ENCODE measurements at regions not wholly inside any gene's neighbourhood (a gene's known extent, or its start where the extent isn't known, plus 50 kb on each side); places are given as distances from the start of the nearest gene placed in this dataset.
"Not testable (repeated sequence)": the region's sequence is repeated elsewhere in the genome, so short reads cannot be mapped to it uniquely, and the experiment has no call there.

DNA sequence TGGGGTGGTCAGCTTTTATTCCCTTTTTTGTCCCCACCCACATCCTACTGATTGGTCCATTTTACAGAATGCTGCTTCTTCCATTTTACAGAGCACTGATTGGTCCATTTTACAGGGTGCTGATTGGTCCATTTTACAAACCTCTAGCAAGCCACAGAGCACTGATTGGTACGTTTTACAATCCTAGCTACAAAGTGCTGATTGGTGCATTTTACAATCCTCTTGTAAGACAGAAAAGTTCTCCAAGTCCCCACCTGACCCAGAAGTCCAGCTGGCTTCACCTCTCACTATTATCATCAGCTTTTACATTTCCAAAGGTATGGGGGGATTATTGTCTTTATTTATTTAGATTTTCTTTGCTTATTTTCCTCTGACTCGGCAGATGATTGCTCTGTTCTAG is 390.4 kb upstream of the STXBP6 start:
- DNase-seq, H3K27ac Mint-ChIP-seq, H3K27me3 Mint-ChIP-seq, H3K36me3 Mint-ChIP-seq, H3K4me3 Mint-ChIP-seq, H3K4me1 Mint-ChIP-seq, H3K9me3 Mint-ChIP-seq, CTCF ChIA-PET: not testable (repeated sequence)

DNA sequence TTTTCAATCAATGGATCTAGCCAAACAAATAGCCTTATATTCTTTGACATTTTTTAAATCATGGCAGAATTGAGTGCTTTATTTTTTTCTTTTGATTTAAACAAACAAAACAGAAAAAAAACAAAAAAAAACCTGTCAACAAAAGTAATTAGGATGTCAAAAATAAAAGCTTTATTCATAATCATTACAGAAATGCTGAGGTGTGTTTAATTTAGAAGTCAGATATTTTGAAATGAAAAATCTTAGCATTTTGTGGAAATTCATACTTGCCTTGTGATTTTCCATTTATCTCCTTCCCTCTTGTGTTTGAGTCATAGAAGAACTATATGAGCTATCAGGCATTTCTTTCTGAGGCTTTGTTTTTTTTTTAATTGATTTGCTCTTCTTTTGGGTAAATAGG is 387.0 kb upstream of the STXBP6 start:
- no peaks in the 10 kb centered on the region for H3K4me1 Mint-ChIP-seq
- H3K36me3 Mint-ChIP-seq, result no peaks in the 10 kb centered on the region
- no peak overlapping the region for H3K27ac Mint-ChIP-seq
- CTCF ChIA-PET, result no interaction called here
- peaks cover 8% of the 10 kb centered on the region for H3K9me3 Mint-ChIP-seq
- no peak overlapping the region for H3K4me3 Mint-ChIP-seq
- DNase-seq, result no peak
- H3K27me3 Mint-ChIP-seq, result no peaks in the 10 kb centered on the region

GRCh38 chr14:25436288-25436875 is 386.4 kb upstream of the STXBP6 start:
- H3K4me1 Mint-ChIP-seq, result no peaks in the 10 kb centered on the region
- DNase-seq, result no peak
- no peak overlapping the region for H3K4me3 Mint-ChIP-seq
- CTCF ChIA-PET, result no interaction called here
- H3K9me3 Mint-ChIP-seq, result peaks cover 8% of the 10 kb centered on the region
- H3K27me3 Mint-ChIP-seq, result no peaks in the 10 kb centered on the region
- H3K27ac Mint-ChIP-seq, result no peak overlapping the region
- H3K36me3 Mint-ChIP-seq, result no peaks in the 10 kb centered on the region

DNA sequence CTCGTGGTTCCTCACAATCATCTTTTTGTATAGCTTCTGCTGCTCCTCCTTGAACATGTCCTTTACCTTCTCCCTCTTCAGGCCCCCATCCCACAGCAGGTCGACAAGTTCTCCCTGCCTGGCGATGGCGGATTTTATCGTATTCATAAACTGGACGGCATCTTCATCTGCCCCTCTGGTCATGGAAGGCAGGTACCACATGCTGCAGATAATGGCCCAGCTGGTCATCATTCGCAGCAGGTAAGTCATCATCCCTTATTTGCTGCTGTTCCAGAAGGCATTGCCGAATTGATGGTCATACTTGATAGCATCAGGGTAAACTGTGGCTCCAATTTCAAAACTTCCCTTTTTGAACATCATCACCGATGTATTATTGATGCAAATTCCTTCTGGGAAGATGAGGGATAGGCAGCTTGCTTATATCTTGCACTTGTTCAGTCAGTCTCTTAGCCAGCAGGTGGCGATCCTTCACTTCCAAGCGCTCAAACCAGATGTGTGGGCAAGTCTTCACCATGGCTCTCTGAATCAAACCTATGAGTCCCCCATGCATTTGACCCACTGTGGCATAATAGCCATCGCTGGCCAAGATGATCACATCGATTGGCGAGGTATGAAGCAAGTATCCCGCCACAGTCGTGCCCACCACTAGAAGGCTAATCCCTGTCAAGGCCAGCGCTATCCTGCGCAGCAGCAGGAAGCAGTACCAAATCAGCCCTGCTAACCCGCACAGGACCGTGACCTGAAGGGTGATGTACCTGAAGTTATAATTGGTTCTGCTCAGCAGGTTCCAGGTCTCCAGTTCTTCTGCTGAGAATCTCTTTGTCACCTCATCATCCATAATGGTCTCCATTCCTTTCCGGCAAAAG is 381.5 kb upstream of the STXBP6 start:
- no peak overlapping the region for H3K4me3 Mint-ChIP-seq

GRCh38 chr14:25430808-25431207 is 380.9 kb upstream of the STXBP6 start:
- CTCF ChIA-PET, result no interaction called here
- no peaks in the 10 kb centered on the region for H3K36me3 Mint-ChIP-seq

More for the DNA sequence above, 381.5 kb upstream of the STXBP6 start:
- Mint-ChIP-seq H3K36me3 (no peaks in the 10 kb centered on the region), H3K27me3 (no peaks in the 10 kb centered on the region), H3K9me3 (peaks cover 24% of the 10 kb centered on the region), H3K27ac (no peak overlapping the region), H3K4me1 (no peaks in the 10 kb centered on the region)
- CTCF ChIA-PET, result no interaction called here
- no peak for DNase-seq

DNA sequence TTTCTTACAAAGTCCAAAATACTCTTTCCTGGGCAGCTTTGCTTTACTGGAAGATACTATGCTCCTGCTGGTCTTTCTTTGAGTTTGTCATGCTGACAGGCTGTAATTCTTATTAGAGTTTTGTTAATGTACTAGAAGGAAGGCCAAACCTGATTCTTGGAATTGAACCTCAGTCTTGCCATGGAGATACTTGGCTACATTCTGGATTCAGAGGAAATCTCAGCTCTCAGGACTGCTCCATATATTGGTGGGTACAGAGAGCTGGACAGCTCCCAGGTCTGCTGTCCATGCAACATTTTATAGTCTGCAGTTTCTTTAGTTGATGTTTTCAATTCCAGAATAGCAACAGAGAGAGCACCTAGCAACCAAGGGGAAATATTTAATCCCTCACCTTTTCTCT is 363.1 kb upstream of the STXBP6 start:
- no peaks in the 10 kb centered on the region for H3K9me3 Mint-ChIP-seq
- H3K36me3 Mint-ChIP-seq, result no peaks in the 10 kb centered on the region
- no peak for DNase-seq
- H3K4me3 Mint-ChIP-seq, result no peak overlapping the region
- CTCF ChIA-PET, result interaction anchor here (0.7 to 1.2 kb wide), 3 partner anchors 10 to 125 kb away, joined by 3 to 5 read pairs (median 3); no protein-coding TSS in a partner anchor
- H3K4me1 Mint-ChIP-seq, result no peaks in the 10 kb centered on the region
- H3K27me3 Mint-ChIP-seq, result no peaks in the 10 kb centered on the region
- no peak overlapping the region for H3K27ac Mint-ChIP-seq

More at GRCh38 chr14:25430808-25431207, 380.9 kb upstream of the STXBP6 start:
- no peak for DNase-seq
- H3K27ac Mint-ChIP-seq, result no peak overlapping the region
- H3K9me3 Mint-ChIP-seq, result peaks cover 24% of the 10 kb centered on the region
- no peaks in the 10 kb centered on the region for H3K4me1 Mint-ChIP-seq
- H3K27me3 Mint-ChIP-seq, result no peaks in the 10 kb centered on the region
- no peak overlapping the region for H3K4me3 Mint-ChIP-seq

DNA sequence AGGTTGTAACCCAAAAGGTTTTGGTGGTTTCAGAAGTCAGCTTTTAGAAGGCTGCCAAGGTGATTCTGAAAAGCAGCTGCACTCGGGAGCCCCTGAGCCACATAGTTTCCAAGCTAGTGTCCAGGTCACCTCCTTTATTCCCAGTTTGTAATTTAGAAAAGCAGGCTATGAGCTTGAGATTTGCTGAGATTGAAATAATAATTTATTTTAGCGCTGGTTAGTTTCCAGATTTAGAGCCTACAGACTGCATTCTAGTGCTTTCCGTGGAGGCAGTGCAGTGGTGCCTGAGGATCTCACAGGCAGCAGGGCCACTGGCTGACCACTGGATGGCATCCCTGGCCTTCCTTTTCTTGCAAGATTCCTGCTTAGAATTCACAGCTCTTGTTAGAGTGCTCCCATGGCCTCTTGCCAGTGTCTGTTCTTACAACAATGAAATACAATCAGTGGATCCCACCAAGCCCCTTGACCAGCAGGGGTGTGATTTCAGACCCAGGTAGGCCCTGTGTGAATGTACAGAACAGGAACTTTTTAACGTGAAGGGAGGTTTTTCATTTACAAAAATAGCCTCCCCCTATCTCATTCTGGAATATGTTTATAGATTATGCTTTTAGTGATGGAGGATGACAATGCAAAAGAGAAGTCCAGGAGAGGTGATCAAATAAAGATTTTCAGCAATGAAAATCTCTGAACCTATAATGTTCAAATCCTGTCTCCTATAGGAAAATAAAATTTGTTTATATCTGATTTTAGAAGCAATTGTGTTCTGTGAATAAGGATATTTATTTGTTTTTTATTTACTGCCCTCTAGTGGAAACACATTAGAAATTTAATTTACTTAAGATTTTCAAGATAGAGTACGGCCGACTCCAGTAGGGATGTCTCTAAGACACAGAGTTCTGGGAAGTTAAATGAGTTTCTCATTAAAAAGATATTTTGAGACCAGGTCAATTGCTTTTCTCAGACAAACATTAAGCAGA is 362.1 kb upstream of the STXBP6 start:
- Mint-ChIP-seq H3K4me1 (no peaks in the 10 kb centered on the region), H3K9me3 (no peaks in the 10 kb centered on the region), H3K36me3 (no peaks in the 10 kb centered on the region), H3K4me3 (no peak overlapping the region), H3K27me3 (no peaks in the 10 kb centered on the region), H3K27ac (no peak overlapping the region)
- DNase-seq, result no peak
- CTCF ChIA-PET, result interaction anchor here (0.7 to 2.0 kb wide), 5 partner anchors 9 to 126 kb away, joined by 3 to 9 read pairs (median 3); no protein-coding TSS in a partner anchor

GRCh38 chr14:25406818-25407217 is 356.9 kb upstream of the STXBP6 start:
- CTCF ChIA-PET, result interaction anchor here (1.2 to 1.4 kb wide), 2 partner anchors 10 to 599 kb away, joined by 3 to 5 read pairs; no protein-coding TSS in a partner anchor
- Mint-ChIP-seq H3K4me1 (no peaks in the 10 kb centered on the region), H3K9me3 (no peaks in the 10 kb centered on the region), H3K27me3 (no peaks in the 10 kb centered on the region), H3K27ac (no peak overlapping the region), H3K36me3 (no peaks in the 10 kb centered on the region), H3K4me3 (no peak overlapping the region)
- DNase-seq, result no peak

- Mint-ChIP-seq H3K27ac (no peak overlapping the region), H3K9me3 (no peaks in the 10 kb centered on the region), H3K4me1 (no peaks in the 10 kb centered on the region), H3K36me3 (no peaks in the 10 kb centered on the region), H3K27me3 (no peaks in the 10 kb centered on the region), H3K4me3 (no peak overlapping the region)
- DNase-seq, result peak; percentile 53
- CTCF ChIA-PET, result interaction anchor here (0.8 to 2.6 kb wide), 5 partner anchors 10 to 21 kb away, joined by 3 to 9 read pairs (median 4); no protein-coding TSS in a partner anchor
Measured at GRCh38 chr14:25400607-25401206, 350.8 kb upstream of the STXBP6 start.

DNA sequence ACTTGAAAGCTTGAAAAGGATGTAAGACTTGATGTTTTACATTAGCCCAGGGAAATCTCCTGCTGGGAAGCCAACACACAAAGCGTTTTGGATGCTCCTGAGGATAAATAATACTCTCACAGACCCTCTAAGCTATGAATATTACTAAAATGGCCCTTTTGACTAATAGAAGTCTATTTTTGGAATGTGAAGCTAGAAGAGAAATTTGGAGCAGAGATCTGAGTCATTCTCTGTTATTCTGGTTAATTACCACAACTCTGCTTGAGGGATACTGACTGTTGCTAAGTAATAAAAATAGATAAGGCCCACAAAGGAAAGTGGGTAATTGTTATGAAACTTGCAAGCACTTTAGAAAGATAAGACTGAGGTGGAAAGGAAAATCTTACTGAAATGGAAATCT is 346.2 kb upstream of the STXBP6 start:
- no peak overlapping the region for H3K27ac Mint-ChIP-seq
- no peak overlapping the region for H3K4me3 Mint-ChIP-seq
- no peaks in the 10 kb centered on the region for H3K27me3 Mint-ChIP-seq
- H3K9me3 Mint-ChIP-seq, result no peaks in the 10 kb centered on the region
- CTCF ChIA-PET, result no interaction called here
- H3K36me3 Mint-ChIP-seq, result no peaks in the 10 kb centered on the region
- H3K4me1 Mint-ChIP-seq, result no peaks in the 10 kb centered on the region
- DNase-seq, result no peak

- CTCF ChIA-PET, result no interaction called here
- H3K27ac Mint-ChIP-seq, result no peak overlapping the region
- H3K27me3 Mint-ChIP-seq, result no peaks in the 10 kb centered on the region
- no peaks in the 10 kb centered on the region for H3K9me3 Mint-ChIP-seq
- no peak overlapping the region for H3K4me3 Mint-ChIP-seq
- no peaks in the 10 kb centered on the region for H3K4me1 Mint-ChIP-seq
- no peak for DNase-seq
- H3K36me3 Mint-ChIP-seq, result no peaks in the 10 kb centered on the region
Measured at GRCh38 chr14:25394791-25395391, 344.9 kb upstream of the STXBP6 start.

GRCh38 chr14:25394356-25394755 is 344.4 kb upstream of the STXBP6 start:
- Mint-ChIP-seq H3K4me3 (no peak overlapping the region), H3K36me3 (no peaks in the 10 kb centered on the region), H3K9me3 (no peaks in the 10 kb centered on the region), H3K4me1 (no peaks in the 10 kb centered on the region), H3K27ac (no peak overlapping the region), H3K27me3 (no peaks in the 10 kb centered on the region)
- DNase-seq, result no peak
- CTCF ChIA-PET, result no interaction called here

DNA sequence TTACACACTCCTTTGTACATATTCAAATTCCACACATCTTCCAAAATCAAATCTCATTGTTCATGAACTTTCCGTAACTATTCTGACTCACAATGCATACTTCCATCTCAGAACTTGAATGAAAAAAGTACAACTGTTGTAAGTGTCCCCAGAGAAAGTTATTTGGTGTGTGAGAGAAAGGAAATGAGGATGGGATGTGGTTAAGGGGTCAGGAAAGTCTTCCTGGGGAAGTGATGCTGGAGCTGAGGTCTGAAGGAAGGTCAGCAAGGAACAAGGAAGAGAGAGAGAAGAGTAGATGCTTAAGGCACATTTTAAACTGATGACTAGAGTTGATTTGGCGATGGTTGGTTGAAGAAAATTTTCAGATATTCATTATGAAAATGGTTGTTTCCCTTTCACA is 340.0 kb upstream of the STXBP6 start:
- Mint-ChIP-seq H3K9me3 (no peaks in the 10 kb centered on the region), H3K27me3 (no peaks in the 10 kb centered on the region), H3K4me3 (no peak overlapping the region), H3K27ac (no peak overlapping the region), H3K4me1 (no peaks in the 10 kb centered on the region), H3K36me3 (no peaks in the 10 kb centered on the region)
- CTCF ChIA-PET, result interaction anchor here (0.6 kb wide), 1 partner anchor 9 kb away, joined by 3 read pairs; no protein-coding TSS in a partner anchor
- DNase-seq, result no peak

Measured in activated naive CD4-positive, alpha-beta T cell treated with anti-CD3 and anti-CD28 coated beads, Interleukin-2, amount 10 ng/mL, durations not matched to agents 7 days and 5 days (primary cell).